Smooth muscle cell (in vitro differentiated cells): ENCODE measurements at regions not wholly inside any gene's neighbourhood (a gene's known extent, or its start where the extent isn't known, plus 50 kb on each side); places are given as distances from the start of the nearest gene placed in this dataset.

Experiments used
- DNase-seq: peaks from one replicate; lab custom pipeline; 2025; ENCODE audit not compliant: unreplicated experiment; lab: John Stamatoyannopoulos, UW
- H2AFZ ChIP-seq: fragments of 200-600 bp; sonication (generic); 2 replicates; pipeline ENCODE4 v1.6.0; 2016; ENCODE audit warnings: antibody characterized with exemption, low read depth, mild to moderate bottlenecking
- H3F3A ChIP-seq: fragments of 200-600 bp; sonication (generic); 2 replicates; pipeline ENCODE4 v1.6.0; 2017; ENCODE audit warnings: antibody characterized with exemption, low read depth
- H3K27ac ChIP-seq: fragments of 200-600 bp; sonication (generic); 2 replicates; pipeline ENCODE4 v1.5.1; 2016; ENCODE audit warnings: low read depth, mild to moderate bottlenecking
- H3K27me3 ChIP-seq: fragments of 200-600 bp; sonication (generic); 2 replicates; pipeline ENCODE4 v1.6.1; 2016; ENCODE audit warnings: low read depth, mild to moderate bottlenecking
- H3K36me3 ChIP-seq: fragments of 200-600 bp; sonication (generic); 2 replicates; pipeline ENCODE4 v1.5.1; 2016; ENCODE audit warnings: low read depth
- H3K4me1 ChIP-seq: fragments of 200-600 bp; sonication (generic); 2 replicates; pipeline ENCODE4 v1.5.1; 2016; ENCODE audit warnings: low read depth
- H3K4me2 ChIP-seq: fragments of 200-600 bp; sonication (generic); 2 replicates; pipeline ENCODE4 v1.6.0; 2016; ENCODE audit warnings: mild to moderate bottlenecking
- H3K4me3 ChIP-seq: fragments of 200-600 bp; sonication (generic); 2 replicates; pipeline ENCODE4 v1.5.1; 2016; ENCODE audit warnings: mild to moderate bottlenecking
- H3K79me2 ChIP-seq: fragments of 200-600 bp; sonication (generic); 2 replicates; pipeline ENCODE4 v1.6.0; 2016; ENCODE audit warnings: low read depth, mild to moderate bottlenecking
- H3K9ac ChIP-seq: fragments of 200-600 bp; sonication (generic); 2 replicates; pipeline ENCODE4 v1.6.0; 2016; ENCODE audit warnings: low read depth
- H3K9me3 ChIP-seq: fragments of 200-600 bp; sonication (generic); replicated peaks from 2 replicates; pipeline ENCODE4 v1.5.1; 2016; ENCODE audit warnings: low read depth
- H4K20me1 ChIP-seq: fragments of 200-600 bp; sonication (generic); 2 replicates; pipeline ENCODE4 v1.6.0; 2016; ENCODE audit warnings: low read depth
- WGBS: methylation state at CpG from one replicate; pipeline ENCODE4 v1.1.7; 2016; ENCODE audit warnings: low lambda C conversion rate; 5-methylcytosine and 5-hydroxymethylcytosine counted together
- TF ChIP-seq, protein P1 (sequence below): fragments of 200-600 bp; sonication (generic); IDR thresholded peaks from 2 replicates; pipeline ENCODE4 v1.5.1; 2017; ENCODE audit warnings: borderline replicate concordance, mild to moderate bottlenecking, antibody characterized with exemption; ENCODE audit not compliant: insufficient read depth, poor library complexity, severe bottlenecking

DNA sequence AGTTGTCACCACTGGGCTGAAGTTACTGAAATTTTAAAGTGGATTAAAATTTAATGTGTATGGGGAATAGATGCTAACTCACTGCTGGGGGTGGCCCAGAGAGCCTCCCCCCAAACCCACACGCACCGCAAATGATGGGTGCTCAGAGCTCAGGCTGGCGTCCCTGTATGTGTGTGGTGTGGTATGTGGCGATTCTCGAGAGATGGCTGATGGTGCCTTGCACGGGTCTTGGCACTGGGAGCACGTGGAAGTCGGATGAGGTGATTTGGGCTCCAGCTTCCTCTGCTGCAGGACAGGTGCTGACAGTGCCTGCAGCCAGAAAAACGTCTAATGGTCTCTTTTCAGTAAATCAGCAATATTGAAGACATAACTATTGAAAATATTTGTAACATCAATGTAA lies 1473.3 kb downstream of the TBC1D22A start:
- Histone ChIP-seq H3K4me1 (peaks cover 19% of the 10 kb centered on the region), H3K79me2 (no peaks in the 10 kb centered on the region), H3K27me3 (no peaks in the 10 kb centered on the region), H3K9me3 (peaks cover 5% of the 10 kb centered on the region), H3F3A (no peaks in the 10 kb centered on the region), H3K27ac (no peak overlapping the region), H3K36me3 (no peaks in the 10 kb centered on the region), H3K4me2 (no peak overlapping the region), H3K4me3 (no peak overlapping the region), H3K9ac (no peak overlapping the region), H4K20me1 (no peaks in the 10 kb centered on the region), H2AFZ (no peak overlapping the region)
- TF ChIP-seq, protein P1, sequence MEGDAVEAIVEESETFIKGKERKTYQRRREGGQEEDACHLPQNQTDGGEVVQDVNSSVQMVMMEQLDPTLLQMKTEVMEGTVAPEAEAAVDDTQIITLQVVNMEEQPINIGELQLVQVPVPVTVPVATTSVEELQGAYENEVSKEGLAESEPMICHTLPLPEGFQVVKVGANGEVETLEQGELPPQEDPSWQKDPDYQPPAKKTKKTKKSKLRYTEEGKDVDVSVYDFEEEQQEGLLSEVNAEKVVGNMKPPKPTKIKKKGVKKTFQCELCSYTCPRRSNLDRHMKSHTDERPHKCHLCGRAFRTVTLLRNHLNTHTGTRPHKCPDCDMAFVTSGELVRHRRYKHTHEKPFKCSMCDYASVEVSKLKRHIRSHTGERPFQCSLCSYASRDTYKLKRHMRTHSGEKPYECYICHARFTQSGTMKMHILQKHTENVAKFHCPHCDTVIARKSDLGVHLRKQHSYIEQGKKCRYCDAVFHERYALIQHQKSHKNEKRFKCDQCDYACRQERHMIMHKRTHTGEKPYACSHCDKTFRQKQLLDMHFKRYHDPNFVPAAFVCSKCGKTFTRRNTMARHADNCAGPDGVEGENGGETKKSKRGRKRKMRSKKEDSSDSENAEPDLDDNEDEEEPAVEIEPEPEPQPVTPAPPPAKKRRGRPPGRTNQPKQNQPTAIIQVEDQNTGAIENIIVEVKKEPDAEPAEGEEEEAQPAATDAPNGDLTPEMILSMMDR: no peak
- no peak for DNase-seq
- WGBS: 91% methylated on average over 9 of the region's 9 CpGs

DNA sequence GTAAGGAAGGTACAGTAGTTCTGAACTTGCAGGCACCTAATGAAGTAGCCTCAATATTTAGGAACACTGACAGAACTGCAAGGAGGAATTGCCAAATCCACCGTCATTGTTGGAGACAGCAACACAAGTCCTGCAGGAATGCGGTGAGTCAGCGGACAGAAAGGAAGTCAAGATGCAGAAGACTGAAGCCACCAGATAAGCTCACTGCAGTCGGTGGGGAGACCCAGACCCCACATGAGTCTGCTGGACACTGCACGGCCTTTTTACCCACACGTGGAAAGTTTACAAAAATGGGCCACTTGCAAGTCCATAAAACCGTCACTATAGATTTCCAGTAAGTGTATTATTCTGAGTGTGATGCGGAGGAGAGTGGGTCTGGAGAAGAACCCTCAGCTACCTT lies 1471.6 kb downstream of the TBC1D22A start:
- WGBS: 60% methylated on average over 8 of the region's 8 CpGs
- Histone ChIP-seq H3F3A (no peaks in the 10 kb centered on the region), H4K20me1 (no peaks in the 10 kb centered on the region), H3K4me2 (no peak overlapping the region), H3K4me1 (peaks cover 4% of the 10 kb centered on the region), H3K79me2 (no peaks in the 10 kb centered on the region), H3K9me3 (peaks cover 5% of the 10 kb centered on the region), H3K4me3 (no peak overlapping the region), H3K27me3 (no peaks in the 10 kb centered on the region), H2AFZ (no peak overlapping the region), H3K36me3 (no peaks in the 10 kb centered on the region), H3K9ac (no peak overlapping the region), H3K27ac (no peak overlapping the region)
- DNase-seq: no peak
- TF ChIP-seq, protein P1: no peak

DNA sequence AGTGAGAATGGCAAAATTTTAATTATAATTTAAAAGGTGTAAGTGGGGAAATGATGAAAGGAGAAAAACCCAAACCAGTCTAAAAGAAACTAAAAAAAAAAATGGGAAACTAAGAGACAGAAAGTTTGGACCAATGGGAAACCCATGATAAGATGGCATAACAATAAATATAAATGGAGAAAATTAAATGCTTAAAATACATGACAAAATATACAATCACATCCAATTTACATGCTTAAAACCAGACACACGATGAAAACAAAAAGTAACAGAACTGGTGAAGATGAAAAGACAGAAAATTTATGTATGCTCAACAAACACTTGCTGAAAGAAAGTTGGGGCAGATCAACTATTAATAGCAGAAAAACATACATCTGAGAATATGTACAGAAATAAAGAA lies 1471.1 kb downstream of the TBC1D22A start:
- no peak overlapping the region for H2AFZ ChIP-seq
- no peak overlapping the region for H3K4me3 ChIP-seq
- peaks cover 5% of the 10 kb centered on the region for H3K9me3 ChIP-seq
- H4K20me1 ChIP-seq: no peaks in the 10 kb centered on the region
- H3K36me3 ChIP-seq: no peaks in the 10 kb centered on the region
- no peaks in the 10 kb centered on the region for H3F3A ChIP-seq
- H3K27ac ChIP-seq: no peak overlapping the region
- no peaks in the 10 kb centered on the region for H3K4me1 ChIP-seq
- no peak for DNase-seq
- TF ChIP-seq, protein P1: no peak
- 94% methylated on average over 1 of the region's 1 CpG for WGBS
- H3K9ac ChIP-seq: no peak overlapping the region
- H3K4me2 ChIP-seq: no peak overlapping the region
- no peaks in the 10 kb centered on the region for H3K79me2 ChIP-seq
- no peaks in the 10 kb centered on the region for H3K27me3 ChIP-seq

DNA sequence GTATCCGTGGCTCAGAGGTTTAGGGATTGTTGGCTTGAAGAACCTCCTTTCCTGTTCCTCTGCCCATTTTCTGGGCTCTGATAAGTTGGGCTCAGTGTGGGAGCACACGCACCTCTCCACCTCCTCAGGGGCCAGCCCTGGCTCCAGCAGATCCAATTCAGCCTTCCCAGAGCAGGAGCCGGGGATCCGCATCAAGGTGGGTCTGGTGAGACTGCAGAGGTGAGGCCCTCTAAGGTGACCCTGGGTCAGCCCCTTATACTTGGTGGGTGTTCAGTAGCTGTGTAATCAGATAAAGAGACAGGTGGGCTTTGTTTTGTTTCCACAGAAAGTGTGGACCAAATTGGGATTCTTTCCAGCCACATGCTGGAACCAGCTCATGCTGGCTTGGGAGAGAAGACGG lies 1466.0 kb downstream of the TBC1D22A start:
- Histone ChIP-seq H3K36me3 (no peaks in the 10 kb centered on the region), H3F3A (no peaks in the 10 kb centered on the region), H3K4me1 (no peaks in the 10 kb centered on the region), H2AFZ (no peak overlapping the region), H3K9ac (no peak overlapping the region), H3K27me3 (no peaks in the 10 kb centered on the region), H3K79me2 (no peaks in the 10 kb centered on the region), H3K27ac (no peak overlapping the region), H3K4me2 (no peak overlapping the region), H4K20me1 (no peaks in the 10 kb centered on the region), H3K4me3 (no peak overlapping the region), H3K9me3 (no peaks in the 10 kb centered on the region)
- no peak for DNase-seq
- 96% methylated on average over 5 of the region's 5 CpGs for WGBS
- TF ChIP-seq, protein P1: no peak
